GM12892 (cell line): ENCODE measurements at regions not wholly inside any gene's neighbourhood (a gene's known extent, or its start where the extent isn't known, plus 50 kb on each side); places are given as distances from the start of the nearest gene placed in this dataset.

Experiments used
- POLR2A ChIP-seq: IDR thresholded peaks from 2 replicates; pipeline ENCODE4 v1.6.1; 2011; ENCODE audit warnings: low read depth, low read length, control low read depth
- POLR2AphosphoS5 ChIP-seq: IDR thresholded peaks from 2 replicates; pipeline ENCODE4 v1.6.1; 2011; ENCODE audit warnings: low read depth, low read length, control low read depth

DNA sequence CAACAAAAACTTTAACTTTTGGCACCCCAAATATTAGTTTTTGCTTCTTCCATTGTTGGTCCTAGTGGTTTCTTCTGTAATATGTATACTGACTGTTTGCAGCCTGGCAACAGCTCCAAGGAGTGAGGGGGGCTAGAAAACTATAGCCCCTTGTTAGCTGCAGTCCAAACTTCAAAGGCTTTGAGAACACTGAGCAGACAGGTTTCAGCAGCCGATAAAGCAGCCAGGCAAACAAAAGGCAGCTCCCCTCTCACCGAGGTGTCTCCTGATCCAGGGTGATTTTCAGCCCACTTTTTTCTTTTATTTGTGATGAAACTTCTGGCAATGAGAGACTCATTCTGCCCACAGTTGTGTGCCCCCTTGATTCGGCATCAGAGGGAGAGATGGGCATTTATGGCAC lies 80.7 kb downstream of the OLIG3 start:
- no peak for TF ChIP-seq POLR2A
- no peak for TF ChIP-seq POLR2AphosphoS5
